Effector memory CD4-positive, alpha-beta T cell (primary cell): ENCODE measurements at regions not wholly inside any gene's neighbourhood (a gene's known extent, or its start where the extent isn't known, plus 50 kb on each side); places are given as distances from the start of the nearest gene placed in this dataset.

Experiments used
- DNase-seq, 3 donors: peaks; one replicate each; pipeline ENCODE4 v3.0.0-alpha.2; 2020
- H3K27ac ChIP-seq: 2 replicates; pipeline ENCODE4 v1.7.0; 2013; ENCODE audit warnings: mild to moderate bottlenecking, low read length, moderate library complexity; ENCODE audit not compliant: insufficient read depth, poor library complexity, severe bottlenecking
- H3K27me3 ChIP-seq: replicated peaks from 2 replicates; pipeline ENCODE4 v1.7.0; 2013; ENCODE audit warnings: mild to moderate bottlenecking, low read length; ENCODE audit not compliant: insufficient read depth, control insufficient read depth, poor library complexity, severe bottlenecking
- H3K36me3 ChIP-seq: 2 replicates; pipeline ENCODE4 v1.7.0; 2013; ENCODE audit warnings: mild to moderate bottlenecking, low read length, moderate library complexity; ENCODE audit not compliant: control insufficient read depth, insufficient read depth
- H3K4me1 ChIP-seq: 2 replicates; pipeline ENCODE4 v1.7.0; 2013; ENCODE audit warnings: low read length, mild to moderate bottlenecking; ENCODE audit not compliant: control insufficient read depth, insufficient read depth, poor library complexity, severe bottlenecking
- H3K4me3 ChIP-seq: 2 replicates; pipeline ENCODE4 v1.7.0; 2013; ENCODE audit warnings: low read length, low read depth, mild to moderate bottlenecking; ENCODE audit not compliant: insufficient read depth, poor library complexity, severe bottlenecking
- H3K9me3 ChIP-seq: 2 replicates; pipeline ENCODE4 v1.7.0; 2013; ENCODE audit warnings: mild to moderate bottlenecking, low read length, moderate library complexity; ENCODE audit not compliant: control insufficient read depth

GRCh38 chr2:121031568-121032340 lies 253.2 kb downstream of the TFCP2L1 start:
- no peak overlapping the region for H3K27ac ChIP-seq
- DNase-seq: no peak
- no peak overlapping the region for H3K4me3 ChIP-seq
- no peaks in the 10 kb centered on the region for H3K36me3 ChIP-seq
- H3K4me1 ChIP-seq: no peaks in the 10 kb centered on the region
- H3K9me3 ChIP-seq: no peaks in the 10 kb centered on the region
- H3K27me3 ChIP-seq: no peaks in the 10 kb centered on the region

GRCh38 chr2:121033461-121033996 lies 251.5 kb downstream of the TFCP2L1 start:
- H3K4me1 ChIP-seq: no peaks in the 10 kb centered on the region
- H3K4me3 ChIP-seq: no peak overlapping the region
- DNase-seq: no peak
- H3K9me3 ChIP-seq: no peaks in the 10 kb centered on the region
- H3K27me3 ChIP-seq: no peaks in the 10 kb centered on the region
- H3K36me3 ChIP-seq: no peaks in the 10 kb centered on the region
- no peak overlapping the region for H3K27ac ChIP-seq

- Histone ChIP-seq H3K36me3 (no peaks in the 10 kb centered on the region), H3K9me3 (no peaks in the 10 kb centered on the region), H3K4me3 (no peak overlapping the region), H3K4me1 (no peaks in the 10 kb centered on the region), H3K27ac (no peak overlapping the region), H3K27me3 (no peaks in the 10 kb centered on the region)
- no peak for DNase-seq
These were observed 250.5 kb downstream of the TFCP2L1 start for GRCh38 chr2:121034551-121034950.

GRCh38 chr2:121036226-121036692 lies 248.7 kb downstream of the TFCP2L1 start:
- Histone ChIP-seq H3K9me3 (no peaks in the 10 kb centered on the region), H3K36me3 (no peaks in the 10 kb centered on the region), H3K4me3 (no peak overlapping the region), H3K4me1 (no peaks in the 10 kb centered on the region), H3K27me3 (no peaks in the 10 kb centered on the region), H3K27ac (no peak overlapping the region)
- DNase-seq: no peak

GRCh38 chr2:121037480-121037879 lies 247.5 kb downstream of the TFCP2L1 start:
- no peaks in the 10 kb centered on the region for H3K36me3 ChIP-seq
- no peak overlapping the region for H3K27ac ChIP-seq
- no peaks in the 10 kb centered on the region for H3K4me1 ChIP-seq
- no peak overlapping the region for H3K4me3 ChIP-seq
- no peaks in the 10 kb centered on the region for H3K9me3 ChIP-seq
- H3K27me3 ChIP-seq: no peaks in the 10 kb centered on the region
- DNase-seq: no peak

GRCh38 chr2:121038031-121038430 lies 247.0 kb downstream of the TFCP2L1 start:
- no peaks in the 10 kb centered on the region for H3K27me3 ChIP-seq
- no peak overlapping the region for H3K4me3 ChIP-seq
- no peaks in the 10 kb centered on the region for H3K4me1 ChIP-seq
- no peak for DNase-seq
- H3K36me3 ChIP-seq: no peaks in the 10 kb centered on the region
- H3K27ac ChIP-seq: no peak overlapping the region
- H3K9me3 ChIP-seq: no peaks in the 10 kb centered on the region

GRCh38 chr2:121038431-121038830 lies 246.6 kb downstream of the TFCP2L1 start:
- no peaks in the 10 kb centered on the region for H3K9me3 ChIP-seq
- no peaks in the 10 kb centered on the region for H3K36me3 ChIP-seq
- no peak overlapping the region for H3K27ac ChIP-seq
- no peak overlapping the region for H3K4me3 ChIP-seq
- DNase-seq: no peak
- no peaks in the 10 kb centered on the region for H3K27me3 ChIP-seq
- no peaks in the 10 kb centered on the region for H3K4me1 ChIP-seq

- H3K36me3 ChIP-seq: no peaks in the 10 kb centered on the region
- H3K4me3 ChIP-seq: no peak overlapping the region
- DNase-seq: no peak
- H3K27me3 ChIP-seq: no peaks in the 10 kb centered on the region
- no peaks in the 10 kb centered on the region for H3K9me3 ChIP-seq
- no peaks in the 10 kb centered on the region for H3K4me1 ChIP-seq
- no peak overlapping the region for H3K27ac ChIP-seq
These were observed 245.9 kb downstream of the TFCP2L1 start for GRCh38 chr2:121038891-121039616.

- Histone ChIP-seq H3K27me3 (no peaks in the 10 kb centered on the region), H3K4me1 (no peaks in the 10 kb centered on the region), H3K9me3 (no peaks in the 10 kb centered on the region), H3K4me3 (no peak overlapping the region), H3K36me3 (no peaks in the 10 kb centered on the region), H3K27ac (no peak overlapping the region)
- DNase-seq: no peak
These were observed 245.3 kb downstream of the TFCP2L1 start for GRCh38 chr2:121039679-121040078.

GRCh38 chr2:121041516-121041915 lies 243.5 kb downstream of the TFCP2L1 start:
- H3K4me3 ChIP-seq: no peak overlapping the region
- H3K27me3 ChIP-seq: no peaks in the 10 kb centered on the region
- H3K4me1 ChIP-seq: no peaks in the 10 kb centered on the region
- H3K36me3 ChIP-seq: no peaks in the 10 kb centered on the region
- no peak overlapping the region for H3K27ac ChIP-seq
- no peaks in the 10 kb centered on the region for H3K9me3 ChIP-seq
- DNase-seq: no peak
